Tibial artery (tissue), 4 donors: ENCODE measurements at regions not wholly inside any gene's neighbourhood (a gene's known extent, or its start where the extent isn't known, plus 50 kb on each side); places are given as distances from the start of the nearest gene placed in this dataset.

Source experiments
- DNase-seq, 2 donors: peaks; one replicate each; pipeline ENCODE4 v3.0.0-alpha.2; 2019
- H3K27ac ChIP-seq, 2 donors: fragments of 200-600 bp; sonication (generic) in 1 of 2; 1 replicate in 1 of 2; 2 replicates in 1 of 2; pipeline ENCODE4 v1.5.1; 2018 to 2019; ENCODE audit warnings: mild to moderate bottlenecking in 1 of 2
- H3K27me3 ChIP-seq, 2 donors: fragments of 200-600 bp; sonication (generic) in 1 of 2; one replicate each; pipeline versions ENCODE4 v1.5.1 to v1.6.0; 2016 to 2019
- H3K36me3 ChIP-seq, 3 donors: fragments of 200-600 bp; sonication (generic) in 2 of 3; one replicate each; pipeline ENCODE4 v1.5.1; 2016 to 2019; ENCODE audit warnings: mild to moderate bottlenecking in 2 of 3
- H3K4me1 ChIP-seq, 4 donors: fragments of 200-600 bp; sonication (generic) in 2 of 4; 1 replicate in 3 of 4; 2 replicates in 1 of 4; pipeline ENCODE4 v1.5.1; 2016 to 2019
- H3K4me3 ChIP-seq, 2 donors: fragments of 200-600 bp; sonication (generic) in 1 of 2; 1 replicate in 1 of 2; 2 replicates in 1 of 2; pipeline ENCODE4 v1.5.1; 2018 to 2019; ENCODE audit warnings: mild to moderate bottlenecking in 2 of 2
- H3K9me3 ChIP-seq, 3 donors: fragments of 200-600 bp; sonication (generic) in 1 of 3; one replicate each; pipeline ENCODE4 v1.5.1; 2016 to 2019
- CTCF ChIP-seq, 2 experiments: fragments of 200-600 bp in 1 of 2; fragments of 450-650 bp in 1 of 2; IDR thresholded peaks; one replicate each; pipeline ENCODE4 v1.5.1; 2017 to 2019; ENCODE audit warnings: antibody characterized with exemption in 2 of 2, mild to moderate bottlenecking in 1 of 2, moderate library complexity in 1 of 2
- intact Hi-C: fragments of 100-400 bp; cut with DNase I; formaldehyde crosslinking; loops from one replicate; pipeline ENCODE4 v1.15.0; 2023; ENCODE audit warnings: low total_unique reads

GRCh38 chr13:74575729-74576125 is 441.5 kb upstream of the KLF12 start:
- intact Hi-C loops, result no loop called here
- Histone ChIP-seq H3K27ac (peak overlapping the region; percentile 33 to 61), H3K27me3 (no peaks in the 10 kb centered on the region), H3K4me3 (peak overlapping the region; percentile 47 to 54), H3K9me3 (no peaks in the 10 kb centered on the region), H3K36me3 (no peaks in the 10 kb centered on the region), H3K4me1 (peaks cover 0 to 19% (median 6%) of the 10 kb centered on the region in 4 donors)
- TF ChIP-seq CTCF (IDR thresholded peaks at IDR 0.05), result no peak
- peak; percentile 65 to 90 for DNase-seq

DNA sequence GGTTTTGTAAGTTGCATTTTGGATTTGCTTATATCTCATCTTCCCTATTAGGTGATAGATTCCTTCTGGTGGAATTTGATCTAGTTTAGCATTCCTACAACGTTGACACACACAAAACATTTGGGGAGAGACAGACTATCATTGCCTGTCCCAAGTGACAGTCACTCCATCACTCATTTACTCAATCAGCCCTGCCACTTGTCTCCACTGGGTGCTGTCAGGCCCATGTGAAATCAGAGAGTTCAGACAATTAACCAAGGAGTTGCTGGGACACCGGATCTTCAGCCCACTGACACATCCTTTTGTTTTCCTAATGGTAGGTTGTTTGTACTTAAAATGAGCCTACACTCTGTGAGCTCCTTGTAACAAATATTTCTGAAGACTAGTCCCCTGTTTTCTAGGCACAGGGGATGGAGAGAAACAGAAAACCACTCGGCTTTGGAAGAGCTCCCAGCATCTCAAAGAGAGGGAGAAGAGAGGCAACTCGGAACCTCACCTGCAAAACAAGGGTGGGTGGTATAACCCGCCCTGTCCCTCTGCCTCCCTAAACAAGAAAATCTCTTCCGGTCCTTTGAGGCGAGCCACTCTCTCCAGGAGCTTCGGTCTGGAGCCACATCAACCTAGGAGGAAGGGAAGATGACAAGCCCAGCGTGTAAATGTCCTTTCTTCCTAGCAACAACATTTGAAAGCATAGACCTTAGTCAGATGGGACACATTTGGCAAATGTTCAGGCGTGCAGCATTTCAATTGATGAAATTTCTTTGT is 440.9 kb upstream of the KLF12 start:
- H3K4me1 ChIP-seq, result peaks cover 0 to 19% (median 6%) of the 10 kb centered on the region in 4 donors
- H3K4me3 ChIP-seq, result peak overlapping the region; percentile 47 to 54
- no peak for TF ChIP-seq CTCF (IDR thresholded peaks at IDR 0.05)
- intact Hi-C loops, result no loop called here
- no peaks in the 10 kb centered on the region for H3K9me3 ChIP-seq
- no peaks in the 10 kb centered on the region for H3K36me3 ChIP-seq
- peak overlapping the region; percentile 33 to 61 for H3K27ac ChIP-seq
- H3K27me3 ChIP-seq, result no peaks in the 10 kb centered on the region
- no peak for DNase-seq

GRCh38 chr13:74573654-74574053 is 439.4 kb upstream of the KLF12 start:
- H3K27ac ChIP-seq, result no peak overlapping the region
- no peaks in the 10 kb centered on the region for H3K36me3 ChIP-seq
- TF ChIP-seq CTCF (IDR thresholded peaks at IDR 0.05), result no peak
- H3K4me3 ChIP-seq, result no peak overlapping the region
- no peak for DNase-seq
- intact Hi-C loops, result no loop called here
- H3K9me3 ChIP-seq, result no peaks in the 10 kb centered on the region
- peaks cover 0 to 19% (median 6%) of the 10 kb centered on the region in 4 donors for H3K4me1 ChIP-seq
- no peaks in the 10 kb centered on the region for H3K27me3 ChIP-seq

DNA sequence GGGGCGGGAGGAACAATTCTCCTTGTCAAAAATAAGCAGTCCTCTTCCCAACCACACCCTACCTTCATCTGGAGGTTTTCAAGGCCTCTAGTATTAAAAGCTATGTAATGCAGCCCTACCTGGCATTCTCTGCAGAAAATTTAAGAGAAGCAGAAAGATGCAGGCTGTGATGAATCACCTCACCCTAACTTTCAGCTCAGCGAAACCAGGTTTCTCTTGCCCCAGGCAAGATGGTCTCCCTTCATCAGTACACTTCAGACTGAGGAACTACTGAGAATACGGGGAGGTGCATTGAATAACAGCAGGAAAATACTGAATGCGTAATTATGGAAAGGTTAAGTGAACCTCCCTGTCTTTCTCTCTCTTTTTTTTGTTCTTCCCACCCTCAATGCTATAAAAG is 437.6 kb upstream of the KLF12 start:
- Histone ChIP-seq H3K36me3 (no peaks in the 10 kb centered on the region), H3K4me1 (peaks cover 0 to 19% (median 6%) of the 10 kb centered on the region in 4 donors), H3K27me3 (no peaks in the 10 kb centered on the region), H3K4me3 (no peak overlapping the region), H3K27ac (no peak overlapping the region), H3K9me3 (no peaks in the 10 kb centered on the region)
- TF ChIP-seq CTCF (IDR thresholded peaks at IDR 0.05), result no peak
- DNase-seq, result no peak
- intact Hi-C loops, result no loop called here

DNA sequence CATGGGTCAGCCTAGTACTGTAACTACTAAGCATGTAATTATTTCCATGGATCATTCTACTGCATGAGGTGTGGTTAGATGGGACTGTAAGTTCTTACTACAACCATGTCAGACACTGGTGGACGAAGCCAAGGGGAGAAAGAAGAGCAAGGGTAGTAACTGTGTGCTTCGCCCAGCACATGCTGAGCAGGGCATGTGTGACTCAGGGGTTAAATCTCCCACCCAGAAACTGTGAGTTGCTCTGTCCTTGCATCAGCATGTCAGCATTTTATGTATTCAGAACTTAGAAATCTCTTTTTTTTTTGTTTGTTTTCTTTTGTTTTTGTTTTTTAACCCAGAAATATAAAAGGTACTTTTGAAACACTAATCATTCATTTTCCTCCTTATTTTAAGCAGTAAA is 436.6 kb upstream of the KLF12 start:
- Histone ChIP-seq H3K9me3 (no peaks in the 10 kb centered on the region), H3K27ac (no peak overlapping the region), H3K4me3 (no peak overlapping the region), H3K27me3 (no peaks in the 10 kb centered on the region), H3K4me1 (peaks cover 0 to 9% (median 4%) of the 10 kb centered on the region in 4 donors), H3K36me3 (no peaks in the 10 kb centered on the region)
- no peak for DNase-seq
- TF ChIP-seq CTCF (IDR thresholded peaks at IDR 0.05), result no peak
- intact Hi-C loops, result no loop called here
